Esophagus squamous epithelium (tissue), 5 donors: ENCODE measurements at regions not wholly inside any gene's neighbourhood (a gene's known extent, or its start where the extent isn't known, plus 50 kb on each side); places are given as distances from the start of the nearest gene placed in this dataset.

Experiments
- DNase-seq: peaks from one replicate; lab custom pipeline; 2025; lab: John Stamatoyannopoulos, UW
- H3K27ac ChIP-seq, 4 donors: fragments of 200-600 bp; sonication (generic); one replicate each; pipeline ENCODE4 v1.5.1; 2016 to 2019; ENCODE audit warnings: mild to moderate bottlenecking in 1 of 4
- H3K27me3 ChIP-seq, 4 donors: fragments of 200-600 bp; sonication (generic); 1 replicate in 3 of 4; 2 replicates in 1 of 4; pipeline versions ENCODE4 v1.5.1 to v1.6.0; 2017 to 2021; ENCODE audit warnings: antibody characterized with exemption in 1 of 4
- H3K36me3 ChIP-seq, 3 donors: fragments of 200-600 bp; sonication (generic); one replicate each; pipeline ENCODE4 v1.5.1; 2016 to 2019
- H3K4me1 ChIP-seq, 3 donors: fragments of 200-600 bp; sonication (generic); one replicate each; pipeline ENCODE4 v1.5.1; 2017 to 2019
- H3K4me3 ChIP-seq, 4 donors: fragments of 200-600 bp; sonication (generic); 1 replicate in 3 of 4; 2 replicates in 1 of 4; pipeline ENCODE4 v1.5.1; 2016 to 2019; ENCODE audit warnings: mild to moderate bottlenecking in 2 of 4, moderate library complexity in 1 of 4
- H3K9me3 ChIP-seq, 3 donors: fragments of 200-600 bp; sonication (generic); one replicate each; pipeline ENCODE4 v1.5.1; 2016 to 2019
- CTCF ChIP-seq, 6 experiments: fragments of 450-650 bp in 4 of 6; fragments of 200-600 bp in 2 of 6; sonication (generic) in 2 of 6; IDR thresholded peaks; one replicate each; pipeline ENCODE4 v1.5.1; 2016 to 2019; ENCODE audit warnings: antibody characterized with exemption in 6 of 6, mild to moderate bottlenecking in 4 of 6, moderate library complexity in 4 of 6
- POLR2A ChIP-seq, 4 donors: fragments of 450-650 bp; IDR thresholded peaks; one replicate each; pipeline ENCODE4 v1.6.1; 2017; ENCODE audit warnings: antibody characterized with exemption in 4 of 4, mild to moderate bottlenecking in 4 of 4, moderate library complexity in 3 of 4
- WGBS, 2 donors: methylation state at CpG; one replicate each; pipeline ENCODE4 v1.1.5; 2018; 5-methylcytosine and 5-hydroxymethylcytosine counted together
- intact Hi-C: fragments of 100-400 bp; cut with DNase I; formaldehyde crosslinking; loops from one replicate; pipeline ENCODE4 v1.15.0; 2022
- donor health status: DM: yes; HTN: yes; CAD: no.

- Histone ChIP-seq H3K27me3 (no peaks in the 10 kb centered on the region), H3K4me3 (no peak overlapping the region), H3K4me1 (no peaks in the 10 kb centered on the region), H3K9me3 (no peaks in the 10 kb centered on the region), H3K27ac (no peak overlapping the region), H3K36me3 (no peaks in the 10 kb centered on the region)
- WGBS, 2 donors = 73 to 77% methylated on average over 3 of the region's 3 CpGs
- intact Hi-C loops = no loop called here
- TF ChIP-seq POLR2A (IDR thresholded peaks at IDR 0.05) (no peak), CTCF (IDR thresholded peaks at IDR 0.05) (no peak)
- DNase-seq = no peak
Measured at GRCh38 chr1:239301251-239301650, 85.1 kb upstream of the CHRM3 start.

GRCh38 chr1:239297910-239298309 lies 88.5 kb upstream of the CHRM3 start:
- H3K27ac ChIP-seq = no peak overlapping the region
- TF ChIP-seq POLR2A (IDR thresholded peaks at IDR 0.05) (no peak), CTCF (IDR thresholded peaks at IDR 0.05) (no peak)
- H3K27me3 ChIP-seq = no peaks in the 10 kb centered on the region
- H3K4me3 ChIP-seq = no peak overlapping the region
- WGBS, 2 donors = 87 to 89% methylated on average over 7 of the region's 7 CpGs
- no peaks in the 10 kb centered on the region for H3K4me1 ChIP-seq
- H3K36me3 ChIP-seq = no peaks in the 10 kb centered on the region
- intact Hi-C loops = no loop called here
- H3K9me3 ChIP-seq = no peaks in the 10 kb centered on the region
- DNase-seq = no peak

GRCh38 chr1:239293350-239294110 lies 92.8 kb upstream of the CHRM3 start:
- Histone ChIP-seq H3K9me3 (no peaks in the 10 kb centered on the region), H3K27me3 (no peaks in the 10 kb centered on the region), H3K4me3 (no peak overlapping the region), H3K36me3 (no peaks in the 10 kb centered on the region), H3K27ac (no peak overlapping the region), H3K4me1 (no peaks in the 10 kb centered on the region)
- TF ChIP-seq POLR2A (IDR thresholded peaks at IDR 0.05) = no peak
- TF ChIP-seq CTCF (IDR thresholded peaks at IDR 0.05) = no peak
- WGBS, 2 donors = 56 to 58% methylated on average over 7 of the region's 7 CpGs
- no peak for DNase-seq
- intact Hi-C loops = no loop called here

- Histone ChIP-seq H3K27me3 (no peaks in the 10 kb centered on the region), H3K9me3 (no peaks in the 10 kb centered on the region), H3K4me1 (no peaks in the 10 kb centered on the region), H3K4me3 (no peak overlapping the region), H3K36me3 (no peaks in the 10 kb centered on the region), H3K27ac (no peak overlapping the region)
- intact Hi-C loops = no loop called here
- TF ChIP-seq CTCF (IDR thresholded peaks at IDR 0.05) = no peak
- no peak for TF ChIP-seq POLR2A (IDR thresholded peaks at IDR 0.05)
- WGBS, 2 donors = 6 to 19% methylated on average over 1 of the region's 1 CpG
- DNase-seq = no peak
Measured at GRCh38 chr1:239288820-239289554, 97.4 kb upstream of the CHRM3 start.

- 70 to 85% methylated on average over 4 of the region's 4 CpGs for WGBS, 2 donors
- no peak for TF ChIP-seq POLR2A (IDR thresholded peaks at IDR 0.05)
- no peak for TF ChIP-seq CTCF (IDR thresholded peaks at IDR 0.05)
- Histone ChIP-seq H3K4me1 (no peaks in the 10 kb centered on the region), H3K36me3 (no peaks in the 10 kb centered on the region), H3K4me3 (no peak overlapping the region), H3K27ac (no peak overlapping the region), H3K9me3 (no peaks in the 10 kb centered on the region), H3K27me3 (no peaks in the 10 kb centered on the region)
- intact Hi-C loops = no loop called here
- DNase-seq = no peak
Measured at GRCh38 chr1:239287296-239287695, 99.1 kb upstream of the CHRM3 start.
